Umbilical cord (tissue), 1 donor: ENCODE measurements at regions not wholly inside any gene's neighbourhood (a gene's known extent, or its start where the extent isn't known, plus 50 kb on each side); places are given as distances from the start of the nearest gene placed in this dataset.
A peak's percentile ranks its signal among the peaks of the same experiment; 100 is the strongest.

ENCODE experiments used
- DNase-seq: peaks from one replicate; pipeline ENCODE4 v3.0.0-alpha.2; 2015; ENCODE audit warnings: low spot score

- DNase-seq, result no peak
Measured at GRCh38 chr20:52820641-52821292, 151.4 kb upstream of the TSHZ2 start.

- no peak for DNase-seq
Measured at GRCh38 chr20:52818491-52818890, 153.7 kb upstream of the TSHZ2 start.

DNA sequence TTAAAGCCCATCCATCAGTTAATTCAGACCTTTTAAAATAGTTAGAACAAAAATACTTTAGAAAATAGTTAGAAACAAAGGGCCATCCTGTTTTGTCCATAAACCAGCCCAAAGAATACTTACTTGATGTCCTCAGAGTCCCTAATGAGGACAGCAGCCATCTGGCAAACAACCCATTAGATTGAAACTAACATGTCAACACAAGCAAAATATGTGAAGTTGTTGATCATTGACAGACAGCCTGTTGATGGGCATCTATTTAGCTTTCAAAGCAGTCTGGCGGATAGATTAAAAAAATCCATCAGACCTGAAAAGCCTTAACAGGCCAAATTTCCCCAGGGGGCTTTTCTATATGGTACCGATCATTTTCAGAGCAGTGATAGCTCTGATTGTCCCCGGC is 154.2 kb upstream of the TSHZ2 start:
- DNase-seq, result no peak

GRCh38 chr20:52817511-52817910 is 154.6 kb upstream of the TSHZ2 start:
- no peak for DNase-seq

- no peak for DNase-seq
Measured at GRCh38 chr20:52814371-52814770, 157.8 kb upstream of the TSHZ2 start.

DNA sequence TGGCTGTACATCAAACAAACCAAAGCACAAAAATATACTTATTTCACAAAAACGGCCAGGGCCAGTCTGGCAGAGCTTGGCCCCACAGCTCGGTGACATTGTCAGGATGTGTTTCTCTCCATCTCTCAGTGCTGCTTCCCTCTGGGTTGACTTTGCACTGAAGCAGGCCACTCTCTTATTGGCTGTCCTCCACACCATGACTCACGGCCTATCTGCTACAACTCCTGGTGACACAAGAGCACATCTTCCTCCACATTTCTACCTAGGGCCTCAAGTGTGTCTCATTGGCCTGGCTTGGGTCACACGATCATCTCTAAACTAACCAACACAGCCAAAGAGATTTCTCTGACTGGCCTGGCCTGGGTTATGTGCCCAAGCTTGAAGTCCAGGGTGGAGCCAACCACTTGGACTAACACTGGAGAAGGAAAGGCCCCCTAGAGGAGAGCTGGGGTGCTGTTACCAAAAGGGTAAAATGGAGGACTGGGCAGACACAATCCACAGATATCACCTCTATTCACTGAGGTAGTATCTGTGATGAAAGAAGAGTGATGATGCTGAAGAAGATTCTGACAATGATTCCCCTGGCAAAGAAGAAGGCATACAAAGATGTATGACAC is 159.8 kb upstream of the TSHZ2 start:
- no peak for DNase-seq

DNA sequence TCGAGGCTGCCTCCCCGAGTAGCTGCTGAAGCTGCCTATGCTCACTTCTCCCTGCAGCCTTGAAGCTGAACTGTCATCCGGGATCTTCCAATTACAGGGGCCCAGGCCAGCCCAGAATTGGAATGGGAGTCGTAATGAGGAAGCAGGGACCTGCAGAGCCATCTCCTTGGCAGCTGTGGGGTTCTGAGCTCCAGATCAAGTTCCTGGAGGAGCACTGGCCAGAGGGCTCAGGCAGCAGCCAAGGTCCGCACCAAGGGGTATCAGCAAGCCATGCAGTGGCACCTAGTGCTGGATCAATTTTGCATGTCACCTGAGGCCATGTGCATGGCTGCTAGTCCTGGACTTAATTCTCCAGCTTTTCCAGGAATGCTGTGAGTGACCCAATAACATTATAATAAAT is 163.2 kb upstream of the TSHZ2 start:
- DNase-seq, result no peak

- no peak for DNase-seq
Measured at GRCh38 chr20:52806918-52807317, 165.2 kb upstream of the TSHZ2 start.

DNA sequence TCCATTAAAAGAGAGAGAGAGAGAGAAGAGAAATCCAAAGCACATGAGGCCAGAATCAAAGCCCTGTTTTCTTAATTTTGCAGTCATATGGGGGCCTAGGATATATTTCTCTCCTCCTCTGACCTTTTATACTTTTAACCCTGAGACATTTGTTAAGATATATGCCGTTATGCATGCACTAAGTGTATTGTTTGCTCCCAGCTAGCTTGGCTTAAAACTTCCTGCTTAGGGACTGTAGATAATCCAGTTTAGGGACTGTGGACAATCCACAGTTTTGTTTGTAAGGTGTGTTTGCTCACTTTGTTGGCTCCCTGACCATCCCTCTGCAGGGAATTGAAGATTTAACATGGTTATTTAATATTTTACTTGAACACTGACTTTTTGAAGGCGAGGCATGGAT is 166.3 kb upstream of the TSHZ2 start:
- DNase-seq, result no peak

DNA sequence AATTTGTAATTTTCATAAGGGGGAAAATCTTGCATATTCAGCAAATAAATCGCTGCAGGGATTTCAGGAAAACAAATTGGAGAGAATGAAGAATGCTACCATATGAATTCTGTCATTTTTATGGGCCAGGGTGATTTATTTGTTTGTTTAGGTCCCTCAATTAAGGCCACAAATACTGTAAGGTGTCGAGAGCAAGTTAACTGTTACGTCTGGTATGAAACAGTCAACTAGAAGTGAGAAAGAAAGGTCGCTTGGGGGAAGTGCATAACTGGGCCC is 166.9 kb upstream of the TSHZ2 start:
- no peak for DNase-seq

DNA sequence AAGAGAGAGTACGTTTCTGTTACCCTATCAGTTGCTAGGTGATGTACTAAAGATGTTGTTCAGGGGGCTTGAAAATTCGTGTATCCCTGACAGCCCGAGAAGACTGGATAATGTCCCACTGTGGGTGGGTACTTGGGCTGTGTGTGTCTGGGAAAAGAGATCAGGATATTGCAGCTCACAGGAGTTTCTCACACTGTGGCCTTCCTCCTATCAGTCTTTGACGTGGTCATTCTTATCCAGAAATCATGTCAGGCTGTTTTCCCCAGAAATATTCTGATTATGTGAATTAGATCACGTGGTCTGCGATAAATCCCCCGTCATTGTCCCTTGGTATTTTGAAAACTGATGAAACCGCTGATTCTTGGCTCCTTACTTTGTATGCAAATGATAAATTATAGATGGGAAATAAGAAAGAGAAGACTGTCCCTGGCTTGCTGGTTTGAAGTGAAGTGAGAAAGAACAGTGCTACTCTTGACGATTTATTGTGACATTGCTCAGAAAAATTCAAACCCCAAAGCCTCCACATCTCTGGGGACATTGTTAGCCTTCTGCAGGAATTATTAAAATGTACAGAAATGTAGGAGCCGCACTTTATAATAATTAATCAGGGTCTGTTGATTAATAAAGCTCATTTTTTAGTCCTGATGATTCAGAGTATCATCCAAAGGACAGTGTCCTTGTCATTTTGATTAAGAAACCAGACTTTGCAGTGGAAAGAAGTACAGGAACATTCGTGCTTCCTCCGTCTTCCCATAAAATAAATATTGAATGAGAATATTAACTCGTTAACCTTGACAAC is 167.5 kb upstream of the TSHZ2 start:
- DNase-seq, result peak; percentile 2

GRCh38 chr20:52801628-52802006 is 170.5 kb upstream of the TSHZ2 start:
- peak; percentile 57 for DNase-seq

- DNase-seq, result no peak
Measured at GRCh38 chr20:52800734-52801627, 171.2 kb upstream of the TSHZ2 start.

DNA sequence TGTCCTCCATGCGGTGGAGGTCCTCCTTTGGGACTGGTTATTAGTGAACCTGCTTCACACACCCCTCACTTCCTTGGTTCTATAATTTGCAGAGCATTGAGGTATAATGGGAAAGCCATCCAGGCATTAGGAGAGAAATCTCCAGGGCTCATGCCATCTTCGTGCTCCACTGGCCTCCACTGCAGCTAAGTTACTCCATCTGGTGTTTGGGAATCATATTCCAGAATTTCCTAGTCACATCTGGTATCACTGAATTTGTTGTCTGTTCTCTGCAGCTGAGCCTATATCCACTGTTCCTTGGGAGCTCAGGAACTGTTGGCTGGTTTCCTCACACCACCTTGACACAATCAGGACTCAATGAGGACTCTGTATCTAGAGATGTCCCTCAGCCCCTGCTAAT is 173.0 kb upstream of the TSHZ2 start:
- no peak for DNase-seq

GRCh38 chr20:52798124-52798523 is 174.0 kb upstream of the TSHZ2 start:
- no peak for DNase-seq

DNA sequence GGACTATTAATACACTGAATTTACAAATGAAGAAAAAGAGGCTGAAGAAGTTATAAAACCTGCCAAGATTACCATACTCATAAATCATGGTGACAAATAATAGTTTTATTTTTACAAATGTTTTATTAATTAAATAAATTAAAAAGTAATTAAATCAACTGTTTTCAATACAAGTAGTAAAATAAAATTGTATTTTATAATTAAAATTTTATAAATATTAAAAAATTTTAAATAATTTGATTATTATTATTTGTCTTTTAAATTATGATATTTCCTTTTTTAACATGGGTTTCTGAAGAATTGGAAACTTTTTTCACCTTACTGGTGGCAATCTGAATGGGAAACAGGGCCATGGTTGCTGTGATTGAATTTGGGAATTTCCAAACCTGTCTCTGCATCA is 177.3 kb upstream of the TSHZ2 start:
- DNase-seq, result no peak

DNA sequence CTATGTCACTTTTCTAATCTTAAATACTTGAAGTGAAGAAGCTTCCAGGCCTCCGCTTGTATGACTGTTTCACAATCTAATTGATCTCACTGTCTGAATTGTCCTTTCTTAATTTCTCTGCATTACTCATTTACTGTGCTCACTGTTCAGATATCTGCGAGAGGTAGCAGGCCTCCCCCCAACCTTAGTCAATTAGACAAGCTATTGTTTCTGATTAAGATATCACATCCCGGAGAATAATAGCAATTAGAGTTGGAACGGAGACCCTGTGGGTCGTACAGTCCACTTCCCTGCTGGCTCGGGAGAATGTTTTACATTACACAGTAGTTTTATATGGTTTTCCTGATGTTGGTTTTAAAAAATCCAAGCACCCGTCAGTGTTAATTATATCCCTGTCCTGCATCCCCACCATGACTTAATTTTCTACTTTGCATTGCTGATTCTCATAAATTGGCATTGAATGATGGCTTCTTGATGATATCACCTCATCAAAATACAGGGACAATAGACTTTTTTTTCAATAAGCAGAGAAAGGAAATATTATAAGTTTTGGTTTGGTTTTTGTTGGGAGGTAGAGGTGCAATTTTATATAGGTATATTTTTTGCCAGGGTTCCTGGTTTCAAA is 178.7 kb upstream of the TSHZ2 start:
- no peak for DNase-seq

GRCh38 chr20:52791091-52791490 is 181.1 kb upstream of the TSHZ2 start:
- DNase-seq, result no peak

DNA sequence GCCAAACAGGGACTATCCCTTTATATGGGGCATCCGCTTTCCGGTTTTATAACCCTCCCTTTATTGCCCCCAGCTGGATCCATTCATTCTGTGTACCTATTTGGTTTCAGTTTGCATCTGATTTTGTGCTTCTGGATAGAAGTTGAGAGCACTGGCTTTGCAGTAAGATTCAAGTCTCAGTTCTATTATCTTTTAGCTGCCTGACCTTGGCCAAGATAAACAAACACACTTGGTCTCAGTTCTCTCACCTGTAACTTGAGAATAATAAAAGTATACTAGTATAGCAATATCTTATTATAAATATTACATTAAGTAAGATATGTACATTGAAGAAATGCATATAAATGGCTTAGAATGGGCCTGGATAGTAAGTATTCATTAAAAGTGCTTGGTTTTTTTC is 182.4 kb upstream of the TSHZ2 start:
- no peak for DNase-seq

DNA sequence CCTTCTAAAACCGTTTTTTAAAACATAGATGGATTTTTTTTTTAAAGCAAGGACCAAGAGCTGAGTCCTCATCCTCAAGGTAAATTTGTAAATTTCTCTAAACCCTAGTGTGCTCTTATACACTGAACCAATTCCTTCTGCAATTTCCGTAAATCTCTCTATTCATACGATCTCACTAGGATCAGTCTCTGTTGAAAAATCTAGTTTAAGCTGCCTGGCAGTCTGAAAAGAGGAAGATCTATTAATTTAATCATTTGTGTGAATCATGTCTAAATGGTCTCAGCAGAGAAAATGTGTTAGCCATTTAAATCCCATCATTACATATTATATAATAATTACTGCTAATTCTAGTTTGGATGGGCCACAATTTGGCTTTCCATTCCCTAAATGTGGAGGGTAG is 184.2 kb upstream of the TSHZ2 start:
- DNase-seq, result no peak

- no peak for DNase-seq
Measured at GRCh38 chr20:52787216-52787615, 184.9 kb upstream of the TSHZ2 start.

DNA sequence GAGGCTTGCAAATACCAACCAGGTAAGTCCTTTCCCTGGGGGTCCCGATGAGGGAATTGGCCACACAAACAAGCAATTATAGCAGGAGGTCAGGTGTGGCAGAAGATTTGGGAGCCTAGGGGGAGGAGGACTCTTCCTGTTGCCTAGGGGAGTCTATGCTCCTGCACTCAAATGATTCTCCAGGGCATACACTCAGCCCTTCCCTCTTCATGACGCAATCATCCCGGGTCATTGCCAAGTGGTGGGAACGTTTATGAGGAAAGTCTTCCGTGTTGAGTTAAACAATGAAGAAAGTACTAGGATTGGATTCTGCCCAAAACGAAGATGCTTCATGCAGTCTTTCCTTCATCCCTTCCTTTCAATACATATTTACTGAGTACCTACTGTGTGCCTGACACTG is 186.5 kb upstream of the TSHZ2 start:
- DNase-seq, result no peak
